SK-N-MC (cell line): ENCODE measurements at regions not wholly inside any gene's neighbourhood (a gene's known extent, or its start where the extent isn't known, plus 50 kb on each side); places are given as distances from the start of the nearest gene placed in this dataset.
"Not testable (repeated sequence)": the region's sequence is repeated elsewhere in the genome, so short reads cannot be mapped to it uniquely, and the experiment has no call there.

ENCODE experiments used
- EZH2 ChIP-seq: fragments of 200-600 bp; sonication (generic); IDR thresholded peaks from one replicate; pipeline ENCODE4 v1.6.1; 2017; ENCODE audit warnings: antibody characterized with exemption
- POLR2AphosphoS5 ChIP-seq: IDR thresholded peaks from 2 replicates; pipeline ENCODE4 v1.6.1; 2012; ENCODE audit warnings: mild to moderate bottlenecking, low read depth, low read length, borderline replicate concordance

GRCh38 chr2:7876445-7876844 lies 805.4 kb upstream of the ID2 start:
- TF ChIP-seq POLR2AphosphoS5, EZH2: not testable (repeated sequence)
